GM18861 (cell line): ENCODE measurements at regions not wholly inside any gene's neighbourhood (a gene's known extent, or its start where the extent isn't known, plus 50 kb on each side); places are given as distances from the start of the nearest gene placed in this dataset.
"Not testable (repeated sequence)": the region's sequence is repeated elsewhere in the genome, so short reads cannot be mapped to it uniquely, and the experiment has no call there.

ENCODE experiments used
- ATAC-seq: cut with Tn5 transposase; IDR thresholded peaks from one replicate; pipeline ENCODE4 v1.9.1; 2021; ENCODE audit not compliant: unreplicated experiment

GRCh38 chr17:64728041-64728695 is 66.1 kb upstream of the SMURF2 start:
- no peak for ATAC-seq

- not testable (repeated sequence) for ATAC-seq
Observed at GRCh38 chr17:64726025-64726424, 63.9 kb upstream of the SMURF2 start.

- ATAC-seq: not testable (repeated sequence)
Observed at GRCh38 chr17:64724246-64724645, 62.1 kb upstream of the SMURF2 start.

GRCh38 chr17:64723781-64724180 is 61.7 kb upstream of the SMURF2 start:
- ATAC-seq: no peak

GRCh38 chr17:64721556-64721955 is 59.4 kb upstream of the SMURF2 start:
- not testable (repeated sequence) for ATAC-seq

GRCh38 chr17:64720253-64720652 is 58.1 kb upstream of the SMURF2 start:
- not testable (repeated sequence) for ATAC-seq

- ATAC-seq: not testable (repeated sequence)
Observed at GRCh38 chr17:64719517-64719916, 57.4 kb upstream of the SMURF2 start.

GRCh38 chr17:64718816-64719215 is 56.7 kb upstream of the SMURF2 start:
- ATAC-seq: not testable (repeated sequence)

GRCh38 chr17:64718058-64718457 is 56.0 kb upstream of the SMURF2 start:
- no peak for ATAC-seq

GRCh38 chr17:64716496-64716895 is 54.4 kb upstream of the SMURF2 start:
- not testable (repeated sequence) for ATAC-seq

- not testable (repeated sequence) for ATAC-seq
Observed at GRCh38 chr17:64713786-64714185, 51.7 kb upstream of the SMURF2 start.

GRCh38 chr17:64712557-64713351 is 50.6 kb upstream of the SMURF2 start:
- peak; percentile 72 for ATAC-seq
